Fibroblast of lung (primary cell): ENCODE measurements at regions not wholly inside any gene's neighbourhood (a gene's known extent, or its start where the extent isn't known, plus 50 kb on each side); places are given as distances from the start of the nearest gene placed in this dataset.

ENCODE experiments used
- DNase-seq, 2 donors: peaks; one replicate each; pipeline versions ENCODE4 v3.0.0 to v3.0.0-alpha.2; 2010; ENCODE audit warnings: low read depth in 2 of 2
- H2AFZ ChIP-seq: 2 replicates; pipeline ENCODE4 v1.5.1; 2012; ENCODE audit warnings: low read length, control low read depth, inconsistent platforms
- H3K27ac ChIP-seq: 2 replicates; pipeline ENCODE4 v1.5.1; 2011; ENCODE audit warnings: low read length, control low read depth; ENCODE audit not compliant: insufficient read depth
- H3K27me3 ChIP-seq: 2 replicates; pipeline ENCODE4 v1.5.1; 2011; ENCODE audit warnings: mild to moderate bottlenecking, low read length; ENCODE audit not compliant: control insufficient read depth, insufficient read depth
- H3K36me3 ChIP-seq: 2 replicates; pipeline ENCODE4 v1.5.1; 2011; ENCODE audit warnings: low read length; ENCODE audit not compliant: control insufficient read depth, insufficient read depth
- H3K4me1 ChIP-seq: 2 replicates; pipeline ENCODE4 v1.5.1; 2011; ENCODE audit warnings: low read length; ENCODE audit not compliant: control insufficient read depth, insufficient read depth; ENCODE audit errors: extremely low read depth
- H3K4me2 ChIP-seq: 2 replicates; pipeline ENCODE4 v1.5.1; 2011; ENCODE audit warnings: low read length, control low read depth; ENCODE audit not compliant: insufficient read depth; ENCODE audit errors: extremely low read depth
- H3K4me3 ChIP-seq, 4 experiments: fragments of 200-600 bp in 1 of 4; sonication (generic) in 1 of 4; replicated peaks in 1 of 4; 2 replicates each; pipeline ENCODE4 v1.5.1; 2011 to 2016; ENCODE audit warnings: low read length in 4 of 4, low read depth in 3 of 4, mild to moderate bottlenecking in 3 of 4, control low read depth in 2 of 4, inconsistent platforms in 1 of 4, mixed read lengths in 1 of 4; ENCODE audit not compliant: insufficient read depth in 1 of 4; ENCODE audit errors: control extremely low read depth in 1 of 4
- H3K79me2 ChIP-seq: 2 replicates; pipeline ENCODE4 v1.5.1; 2012; ENCODE audit warnings: mild to moderate bottlenecking, low read length, inconsistent platforms; ENCODE audit not compliant: control insufficient read depth, insufficient read depth
- H3K9ac ChIP-seq: 2 replicates; pipeline ENCODE4 v1.5.1; 2011; ENCODE audit warnings: mild to moderate bottlenecking, low read length, control low read depth; ENCODE audit not compliant: insufficient read depth
- H3K9me3 ChIP-seq: 2 replicates; pipeline ENCODE4 v1.5.1; 2012; ENCODE audit warnings: low read depth, low read length; ENCODE audit not compliant: control insufficient read depth, insufficient read depth
- H4K20me1 ChIP-seq: 2 replicates; pipeline ENCODE4 v1.5.1; 2011; ENCODE audit warnings: low read length; ENCODE audit not compliant: control insufficient read depth, insufficient read depth; ENCODE audit errors: extremely low read depth
- CTCF ChIP-seq, 2 donors: IDR thresholded peaks in 1 of 2; conservative IDR thresholded peaks in 1 of 2; 1 replicate in 1 of 2; 2 replicates in 1 of 2; pipeline ENCODE4 v1.5.1; 2011 to 2012; ENCODE audit warnings: low read length in 2 of 2, control low read depth in 1 of 2, inconsistent platforms in 1 of 2, low read depth in 1 of 2, mild to moderate bottlenecking in 1 of 2
- EZH2 ChIP-seq: IDR thresholded peaks from 2 replicates; pipeline ENCODE4 v1.5.1; 2012; ENCODE audit warnings: low read length, control low read depth, mild to moderate bottlenecking; ENCODE audit errors: missing control alignments

GRCh38 chr7:52876402-52876801 lies 159.0 kb upstream of the POM121L12 start:
- no peak overlapping the region for H3K4me2 ChIP-seq
- H3K9me3 ChIP-seq, result no peaks in the 10 kb centered on the region
- no peaks in the 10 kb centered on the region for H3K27me3 ChIP-seq
- H4K20me1 ChIP-seq, result no peaks in the 10 kb centered on the region
- no peak overlapping the region for H3K4me3 ChIP-seq
- peak in 1 of 2 donors; percentile 6 for DNase-seq
- H3K4me1 ChIP-seq, result no peaks in the 10 kb centered on the region
- H3K27ac ChIP-seq, result no peak overlapping the region
- H3K9ac ChIP-seq, result no peak overlapping the region
- TF ChIP-seq CTCF (conservative IDR thresholded peaks at IDR 0.05 in 1 of 2, IDR thresholded peaks at IDR 0.05 in 1 of 2; ENCODE audit: low read depth in 1 of 2, low read length in 2 of 2) (no peak), EZH2 (no peak)
- H3K79me2 ChIP-seq, result no peaks in the 10 kb centered on the region
- no peak overlapping the region for H2AFZ ChIP-seq
- H3K36me3 ChIP-seq, result no peaks in the 10 kb centered on the region

- TF ChIP-seq CTCF (conservative IDR thresholded peaks at IDR 0.05 in 1 of 2, IDR thresholded peaks at IDR 0.05 in 1 of 2; ENCODE audit: low read depth in 1 of 2, low read length in 2 of 2) (no peak), EZH2 (no peak)
- Histone ChIP-seq H3K27ac (no peak overlapping the region), H3K9ac (no peak overlapping the region), H2AFZ (no peak overlapping the region), H3K79me2 (no peaks in the 10 kb centered on the region), H3K9me3 (no peaks in the 10 kb centered on the region), H4K20me1 (no peaks in the 10 kb centered on the region), H3K4me3 (no peak overlapping the region), H3K4me1 (no peaks in the 10 kb centered on the region), H3K27me3 (no peaks in the 10 kb centered on the region), H3K36me3 (no peaks in the 10 kb centered on the region), H3K4me2 (no peak overlapping the region)
- no peak for DNase-seq
These were observed 171.8 kb upstream of the POM121L12 start for GRCh38 chr7:52863652-52864051.

GRCh38 chr7:52862321-52862720 lies 173.1 kb upstream of the POM121L12 start:
- H3K4me2 ChIP-seq, result no peak overlapping the region
- H4K20me1 ChIP-seq, result no peaks in the 10 kb centered on the region
- no peak overlapping the region for H3K9ac ChIP-seq
- no peak overlapping the region for H3K4me3 ChIP-seq
- H3K27me3 ChIP-seq, result no peaks in the 10 kb centered on the region
- no peak for TF ChIP-seq EZH2
- no peak for TF ChIP-seq CTCF (conservative IDR thresholded peaks at IDR 0.05 in 1 of 2, IDR thresholded peaks at IDR 0.05 in 1 of 2; ENCODE audit: low read depth in 1 of 2, low read length in 2 of 2)
- no peak for DNase-seq
- no peaks in the 10 kb centered on the region for H3K79me2 ChIP-seq
- H3K9me3 ChIP-seq, result no peaks in the 10 kb centered on the region
- H3K27ac ChIP-seq, result no peak overlapping the region
- H3K36me3 ChIP-seq, result no peaks in the 10 kb centered on the region
- no peaks in the 10 kb centered on the region for H3K4me1 ChIP-seq
- H2AFZ ChIP-seq, result no peak overlapping the region
